Loucy (cell line): ENCODE measurements at regions not wholly inside any gene's neighbourhood (a gene's known extent, or its start where the extent isn't known, plus 50 kb on each side); places are given as distances from the start of the nearest gene placed in this dataset.

Source experiments
- H2AFZ ChIP-seq: fragments of 200-600 bp; sonication (generic); 2 replicates; pipeline ENCODE4 v1.6.0; 2016; ENCODE audit warnings: antibody characterized with exemption, mild to moderate bottlenecking, low read length, moderate library complexity
- H3F3A ChIP-seq: fragments of 200-600 bp; 2 replicates; pipeline ENCODE4 v1.6.0; 2016; ENCODE audit warnings: antibody characterized with exemption, low read depth, mild to moderate bottlenecking
- H3K27me3 ChIP-seq: fragments of 200-600 bp; sonication (generic); 2 replicates; pipeline ENCODE4 v1.6.1; 2014; ENCODE audit warnings: low read length, mild to moderate bottlenecking; ENCODE audit not compliant: insufficient read depth, poor library complexity, severe bottlenecking
- H3K36me3 ChIP-seq: fragments of 200-600 bp; sonication (generic); 2 replicates; pipeline ENCODE4 v1.6.1; 2016; ENCODE audit warnings: low read length; ENCODE audit not compliant: insufficient read depth
- H3K4me1 ChIP-seq: fragments of 200-600 bp; sonication (generic); 2 replicates; pipeline ENCODE4 v1.5.1; 2014; ENCODE audit warnings: low read length, mild to moderate bottlenecking; ENCODE audit not compliant: insufficient read depth, poor library complexity, severe bottlenecking
- H3K4me2 ChIP-seq: fragments of 200-600 bp; sonication (generic); 2 replicates; pipeline ENCODE4 v1.6.0; 2014; ENCODE audit warnings: antibody characterized with exemption, low read length, low read depth, mild to moderate bottlenecking; ENCODE audit not compliant: poor library complexity, severe bottlenecking
- H3K4me3 ChIP-seq: fragments of 200-600 bp; sonication (generic); 2 replicates; pipeline ENCODE4 v1.5.1; 2014; ENCODE audit warnings: low read length, mild to moderate bottlenecking, mixed read lengths; ENCODE audit not compliant: poor library complexity, severe bottlenecking
- H3K79me2 ChIP-seq: fragments of 200-600 bp; sonication (generic); 2 replicates; pipeline ENCODE4 v1.6.1; 2014; ENCODE audit warnings: low read length; ENCODE audit not compliant: insufficient read depth
- H3K9ac ChIP-seq: fragments of 200-600 bp; sonication (generic); 2 replicates; pipeline ENCODE4 v1.6.0; 2014; ENCODE audit warnings: mild to moderate bottlenecking, low read depth, low read length, moderate library complexity; ENCODE audit not compliant: poor library complexity, severe bottlenecking
- H3K9me2 ChIP-seq: fragments of 200-600 bp; sonication (generic); replicated peaks from 2 replicates; pipeline ENCODE4 v1.6.1; 2016; ENCODE audit warnings: low read depth, low read length, mixed read lengths
- H3K9me3 ChIP-seq: fragments of 200-600 bp; sonication (generic); 2 replicates; pipeline ENCODE4 v1.6.1; 2014; ENCODE audit warnings: mild to moderate bottlenecking, antibody characterized with exemption, low read length, low read depth; ENCODE audit not compliant: insufficient read depth
- H4K20me1 ChIP-seq: fragments of 200-600 bp; sonication (generic); 2 replicates; pipeline ENCODE4 v1.6.0; 2014; ENCODE audit warnings: antibody characterized with exemption, low read length, mild to moderate bottlenecking; ENCODE audit not compliant: insufficient read depth, poor library complexity, severe bottlenecking
- EZH2phosphoT487 ChIP-seq: fragments of 200-600 bp; IDR thresholded peaks from 2 replicates; pipeline ENCODE4 v1.6.1; 2018; ENCODE audit warnings: antibody characterized with exemption, mild to moderate bottlenecking, moderate library complexity, borderline replicate concordance
- TF ChIP-seq, protein P1 (sequence below): fragments of 200-600 bp; sonication (generic); conservative IDR thresholded peaks from 2 replicates; pipeline ENCODE4 v1.5.1; 2014; ENCODE audit warnings: mild to moderate bottlenecking, antibody characterized with exemption, low read length

DNA sequence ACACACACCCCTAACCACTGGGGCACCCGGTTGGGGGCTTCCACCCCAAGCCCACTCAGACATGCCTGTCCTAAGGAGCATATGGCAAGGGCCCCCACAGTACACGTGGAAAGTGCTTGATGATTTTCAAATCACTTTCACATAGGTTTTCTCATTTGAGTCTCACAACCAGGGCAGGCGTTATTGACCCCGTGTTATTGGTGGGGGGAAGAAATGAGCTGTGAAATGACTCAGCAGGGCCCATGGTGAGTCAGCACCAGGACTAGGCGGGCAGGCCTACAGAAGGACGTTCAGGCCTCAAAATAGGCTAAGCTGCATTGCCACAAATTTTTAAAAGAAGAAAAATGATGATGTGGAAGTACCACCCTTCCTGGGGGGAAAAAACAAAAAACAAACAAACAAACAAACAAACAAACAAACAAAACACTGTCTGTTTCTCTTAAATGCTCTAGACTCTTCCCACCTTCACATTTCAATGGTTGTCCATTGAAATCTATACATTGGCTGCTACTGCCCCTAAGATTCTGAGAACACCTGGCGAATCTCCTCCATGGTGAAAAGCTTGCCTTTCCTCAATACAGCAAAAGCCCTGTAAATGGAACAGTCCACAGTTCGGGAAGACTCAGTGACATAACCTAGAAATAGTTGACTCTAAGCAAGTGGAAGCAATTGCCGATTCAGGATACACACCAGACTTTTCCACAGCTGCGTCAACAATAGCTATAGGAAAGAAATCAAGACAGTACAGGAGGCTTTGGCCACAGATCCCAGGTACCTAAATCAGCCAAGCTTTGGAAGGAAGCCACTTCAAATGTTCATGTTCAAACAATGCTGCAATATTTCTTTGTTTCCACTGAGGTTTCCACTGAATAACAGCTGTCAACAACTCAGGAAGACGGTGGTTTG, 234.7 kb downstream of the TOMM20 start:
- TF ChIP-seq, protein P1, sequence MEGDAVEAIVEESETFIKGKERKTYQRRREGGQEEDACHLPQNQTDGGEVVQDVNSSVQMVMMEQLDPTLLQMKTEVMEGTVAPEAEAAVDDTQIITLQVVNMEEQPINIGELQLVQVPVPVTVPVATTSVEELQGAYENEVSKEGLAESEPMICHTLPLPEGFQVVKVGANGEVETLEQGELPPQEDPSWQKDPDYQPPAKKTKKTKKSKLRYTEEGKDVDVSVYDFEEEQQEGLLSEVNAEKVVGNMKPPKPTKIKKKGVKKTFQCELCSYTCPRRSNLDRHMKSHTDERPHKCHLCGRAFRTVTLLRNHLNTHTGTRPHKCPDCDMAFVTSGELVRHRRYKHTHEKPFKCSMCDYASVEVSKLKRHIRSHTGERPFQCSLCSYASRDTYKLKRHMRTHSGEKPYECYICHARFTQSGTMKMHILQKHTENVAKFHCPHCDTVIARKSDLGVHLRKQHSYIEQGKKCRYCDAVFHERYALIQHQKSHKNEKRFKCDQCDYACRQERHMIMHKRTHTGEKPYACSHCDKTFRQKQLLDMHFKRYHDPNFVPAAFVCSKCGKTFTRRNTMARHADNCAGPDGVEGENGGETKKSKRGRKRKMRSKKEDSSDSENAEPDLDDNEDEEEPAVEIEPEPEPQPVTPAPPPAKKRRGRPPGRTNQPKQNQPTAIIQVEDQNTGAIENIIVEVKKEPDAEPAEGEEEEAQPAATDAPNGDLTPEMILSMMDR, result no peak
- no peak for TF ChIP-seq EZH2phosphoT487
- H2AFZ ChIP-seq, result 0 out of 2 replicates have a peak overlapping the region, but pooled peaks have one; percentile 25
- peaks cover 33% of the 10 kb centered on the region for H3K4me1 ChIP-seq
- no peak overlapping the region for H3K4me3 ChIP-seq
- H3K27me3 ChIP-seq, result no peaks in the 10 kb centered on the region
- H3K9me2 ChIP-seq, result no peaks in the 10 kb centered on the region
- H3K4me2 ChIP-seq, result peak overlapping the region; percentile 9
- no peaks in the 10 kb centered on the region for H3F3A ChIP-seq
- H3K36me3 ChIP-seq, result no peaks in the 10 kb centered on the region
- H4K20me1 ChIP-seq, result no peaks in the 10 kb centered on the region
- no peaks in the 10 kb centered on the region for H3K79me2 ChIP-seq
- no peaks in the 10 kb centered on the region for H3K9me3 ChIP-seq
- H3K9ac ChIP-seq, result peak overlapping the region; percentile 17

DNA sequence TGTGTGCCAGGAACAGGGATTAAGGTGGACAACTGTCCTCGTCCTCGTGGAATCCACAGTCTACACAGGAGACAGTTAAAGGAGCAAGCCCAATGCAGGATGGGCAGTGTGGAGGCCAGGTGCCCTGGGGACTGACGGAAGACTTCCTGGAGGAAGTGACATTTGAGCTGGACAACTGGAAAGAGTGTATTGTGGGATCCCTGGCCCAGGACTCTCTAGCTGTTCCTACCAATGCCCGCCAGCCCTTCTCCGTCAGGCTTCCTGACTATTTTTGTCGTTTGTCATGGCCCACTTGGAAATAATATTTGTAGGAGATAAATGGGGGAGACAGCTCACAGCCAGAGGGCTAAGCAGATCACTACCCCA, 235.3 kb downstream of the TOMM20 start:
- Histone ChIP-seq H3K9me2 (no peaks in the 10 kb centered on the region), H2AFZ (no peak overlapping the region), H3K9me3 (no peaks in the 10 kb centered on the region), H4K20me1 (no peaks in the 10 kb centered on the region), H3K4me2 (no peak overlapping the region), H3K79me2 (no peaks in the 10 kb centered on the region), H3K27me3 (no peaks in the 10 kb centered on the region), H3F3A (no peaks in the 10 kb centered on the region), H3K9ac (no peak overlapping the region), H3K4me1 (peaks cover 33% of the 10 kb centered on the region), H3K4me3 (no peak overlapping the region), H3K36me3 (no peaks in the 10 kb centered on the region)
- no peak for TF ChIP-seq EZH2phosphoT487
- TF ChIP-seq, protein P1, result no peak

DNA sequence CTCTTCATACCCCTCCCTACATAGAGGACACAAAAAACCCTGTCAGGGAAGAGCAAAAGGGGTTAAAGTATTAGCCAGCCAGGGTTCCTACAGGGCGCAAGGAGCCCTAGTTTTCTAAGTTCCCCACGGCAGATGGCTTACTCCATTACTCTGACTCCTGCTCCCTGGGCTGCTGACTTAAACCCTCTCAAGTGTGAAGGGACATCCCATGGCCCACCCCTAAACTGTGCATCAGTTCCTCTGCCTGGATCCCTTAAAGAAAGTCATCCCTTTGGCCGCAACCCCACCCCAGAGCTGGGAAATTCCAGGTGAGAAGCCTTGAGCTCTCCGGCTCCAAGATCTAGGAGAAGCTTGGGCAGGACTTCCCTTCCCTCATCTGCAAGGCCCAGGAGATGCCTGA, 236.0 kb downstream of the TOMM20 start:
- Histone ChIP-seq H3K9ac (no peak overlapping the region), H2AFZ (no peak overlapping the region), H3K4me2 (no peak overlapping the region), H3K27me3 (no peaks in the 10 kb centered on the region), H3K4me1 (peaks cover 33% of the 10 kb centered on the region), H3K9me3 (no peaks in the 10 kb centered on the region), H4K20me1 (no peaks in the 10 kb centered on the region), H3F3A (no peaks in the 10 kb centered on the region), H3K36me3 (no peaks in the 10 kb centered on the region), H3K4me3 (no peak overlapping the region), H3K9me2 (no peaks in the 10 kb centered on the region), H3K79me2 (no peaks in the 10 kb centered on the region)
- TF ChIP-seq EZH2phosphoT487, result no peak
- TF ChIP-seq, protein P1, result no peak
